Smooth muscle cell (in vitro differentiated cells): ENCODE measurements at regions not wholly inside any gene's neighbourhood (a gene's known extent, or its start where the extent isn't known, plus 50 kb on each side); places are given as distances from the start of the nearest gene placed in this dataset.
A peak's percentile ranks its signal among the peaks of the same experiment; 100 is the strongest.

ENCODE experiments used
- DNase-seq: peaks from one replicate; lab custom pipeline; 2025; ENCODE audit not compliant: unreplicated experiment; lab: John Stamatoyannopoulos, UW
- H2AFZ ChIP-seq: fragments of 200-600 bp; sonication (generic); 2 replicates; pipeline ENCODE4 v1.6.0; 2016; ENCODE audit warnings: antibody characterized with exemption, low read depth, mild to moderate bottlenecking
- H3F3A ChIP-seq: fragments of 200-600 bp; sonication (generic); 2 replicates; pipeline ENCODE4 v1.6.0; 2017; ENCODE audit warnings: antibody characterized with exemption, low read depth
- H3K27ac ChIP-seq: fragments of 200-600 bp; sonication (generic); 2 replicates; pipeline ENCODE4 v1.5.1; 2016; ENCODE audit warnings: low read depth, mild to moderate bottlenecking
- H3K27me3 ChIP-seq: fragments of 200-600 bp; sonication (generic); 2 replicates; pipeline ENCODE4 v1.6.1; 2016; ENCODE audit warnings: low read depth, mild to moderate bottlenecking
- H3K36me3 ChIP-seq: fragments of 200-600 bp; sonication (generic); 2 replicates; pipeline ENCODE4 v1.5.1; 2016; ENCODE audit warnings: low read depth
- H3K4me1 ChIP-seq: fragments of 200-600 bp; sonication (generic); 2 replicates; pipeline ENCODE4 v1.5.1; 2016; ENCODE audit warnings: low read depth
- H3K4me2 ChIP-seq: fragments of 200-600 bp; sonication (generic); 2 replicates; pipeline ENCODE4 v1.6.0; 2016; ENCODE audit warnings: mild to moderate bottlenecking
- H3K4me3 ChIP-seq: fragments of 200-600 bp; sonication (generic); 2 replicates; pipeline ENCODE4 v1.5.1; 2016; ENCODE audit warnings: mild to moderate bottlenecking
- H3K79me2 ChIP-seq: fragments of 200-600 bp; sonication (generic); 2 replicates; pipeline ENCODE4 v1.6.0; 2016; ENCODE audit warnings: low read depth, mild to moderate bottlenecking
- H3K9ac ChIP-seq: fragments of 200-600 bp; sonication (generic); 2 replicates; pipeline ENCODE4 v1.6.0; 2016; ENCODE audit warnings: low read depth
- H3K9me3 ChIP-seq: fragments of 200-600 bp; sonication (generic); replicated peaks from 2 replicates; pipeline ENCODE4 v1.5.1; 2016; ENCODE audit warnings: low read depth
- H4K20me1 ChIP-seq: fragments of 200-600 bp; sonication (generic); 2 replicates; pipeline ENCODE4 v1.6.0; 2016; ENCODE audit warnings: low read depth
- CTCF ChIP-seq: fragments of 200-600 bp; sonication (generic); IDR thresholded peaks from 2 replicates; pipeline ENCODE4 v1.5.1; 2017; ENCODE audit warnings: borderline replicate concordance, mild to moderate bottlenecking, antibody characterized with exemption; ENCODE audit not compliant: insufficient read depth, poor library complexity, severe bottlenecking
- WGBS: methylation state at CpG from one replicate; pipeline ENCODE4 v1.1.7; 2016; ENCODE audit warnings: low lambda C conversion rate; 5-methylcytosine and 5-hydroxymethylcytosine counted together

- no peak overlapping the region for H3K4me2 ChIP-seq
- no peak for TF ChIP-seq CTCF
- WGBS: 46% methylated on average over 2 of the region's 2 CpGs
Observed at GRCh38 chr14:98069712-98070171, 1202.3 kb downstream of the BCL11B start.

GRCh38 chr14:98070536-98070935 is 1201.5 kb downstream of the BCL11B start:
- H3K79me2 ChIP-seq: no peaks in the 10 kb centered on the region
- peak overlapping the region; percentile 58 for H3K27ac ChIP-seq
- no peak overlapping the region for H3K4me2 ChIP-seq
- no peak for DNase-seq
- TF ChIP-seq CTCF: no peak
- no peaks in the 10 kb centered on the region for H3K36me3 ChIP-seq
- peaks cover 9% of the 10 kb centered on the region for H3K4me1 ChIP-seq
- H3K4me3 ChIP-seq: no peak overlapping the region
- no peak overlapping the region for H3K9ac ChIP-seq
- H4K20me1 ChIP-seq: no peaks in the 10 kb centered on the region
- H3F3A ChIP-seq: no peaks in the 10 kb centered on the region
- H2AFZ ChIP-seq: no peak overlapping the region
- peaks cover 7% of the 10 kb centered on the region for H3K27me3 ChIP-seq
- H3K9me3 ChIP-seq: no peaks in the 10 kb centered on the region

More at GRCh38 chr14:98069712-98070171, 1202.3 kb downstream of the BCL11B start:
- Histone ChIP-seq H3K36me3 (no peaks in the 10 kb centered on the region), H3K79me2 (no peaks in the 10 kb centered on the region), H3K27me3 (peaks cover 7% of the 10 kb centered on the region), H3K9me3 (no peaks in the 10 kb centered on the region), H2AFZ (no peak overlapping the region), H3K4me1 (peaks cover 9% of the 10 kb centered on the region), H3K27ac (peak overlapping the region; percentile 58), H3F3A (no peaks in the 10 kb centered on the region), H3K4me3 (no peak overlapping the region), H3K9ac (peak overlapping the region; percentile 8), H4K20me1 (no peaks in the 10 kb centered on the region)
- no peak for DNase-seq

- 96% methylated on average over 5 of the region's 5 CpGs for WGBS
- no peak for DNase-seq
- no peak overlapping the region for H3K9ac ChIP-seq
Observed at GRCh38 chr14:98074111-98074510, 1197.9 kb downstream of the BCL11B start.

More at GRCh38 chr14:98074111-98074510, 1197.9 kb downstream of the BCL11B start:
- Histone ChIP-seq H2AFZ (no peak overlapping the region), H3K4me2 (no peak overlapping the region), H4K20me1 (no peaks in the 10 kb centered on the region), H3F3A (no peaks in the 10 kb centered on the region), H3K27ac (no peak overlapping the region), H3K27me3 (no peaks in the 10 kb centered on the region), H3K4me3 (no peak overlapping the region), H3K36me3 (no peaks in the 10 kb centered on the region), H3K4me1 (peaks cover 9% of the 10 kb centered on the region), H3K9me3 (no peaks in the 10 kb centered on the region), H3K79me2 (no peaks in the 10 kb centered on the region)
- no peak for TF ChIP-seq CTCF
